Activated CD4-positive, alpha-beta T cell treated with anti-CD3 and anti-CD28 coated beads, Interleukin-10, Interleukin-2, amounts not matched to agents 100 ng/mL and 50 ng/mL, durations not matched to agents 16 hours and 8 hours (primary cell): ENCODE measurements at regions not wholly inside any gene's neighbourhood (a gene's known extent, or its start where the extent isn't known, plus 50 kb on each side); places are given as distances from the start of the nearest gene placed in this dataset.
"Not testable (repeated sequence)": the region's sequence is repeated elsewhere in the genome, so short reads cannot be mapped to it uniquely, and the experiment has no call there.

ENCODE experiments used
- DNase-seq: peaks from one replicate; pipeline ENCODE4 v3.0.0-alpha.2; 2020

GRCh38 chr1:238491265-238491664 is 600.5 kb upstream of the ZP4 start:
- no peak for DNase-seq

- no peak for DNase-seq
These were observed 598.3 kb upstream of the ZP4 start for GRCh38 chr1:238489006-238489405.

GRCh38 chr1:238488401-238488800 is 597.7 kb upstream of the ZP4 start:
- no peak for DNase-seq

- no peak for DNase-seq
These were observed 597.2 kb upstream of the ZP4 start for GRCh38 chr1:238487931-238488330.

GRCh38 chr1:238485912-238486209 is 595.1 kb upstream of the ZP4 start:
- DNase-seq = no peak

GRCh38 chr1:238485057-238485911 is 594.6 kb upstream of the ZP4 start:
- DNase-seq = no peak

- DNase-seq = no peak
These were observed 593.4 kb upstream of the ZP4 start for GRCh38 chr1:238484121-238484520.

GRCh38 chr1:238476841-238477240 is 586.1 kb upstream of the ZP4 start:
- DNase-seq = no peak

GRCh38 chr1:238475712-238476111 is 585.0 kb upstream of the ZP4 start:
- DNase-seq = no peak

GRCh38 chr1:238474263-238474662 is 583.5 kb upstream of the ZP4 start:
- no peak for DNase-seq

GRCh38 chr1:238469146-238469631 is 578.5 kb upstream of the ZP4 start:
- no peak for DNase-seq

- no peak for DNase-seq
These were observed 577.3 kb upstream of the ZP4 start for GRCh38 chr1:238468068-238468467.

- DNase-seq = no peak
These were observed 575.7 kb upstream of the ZP4 start for GRCh38 chr1:238466459-238466858.

GRCh38 chr1:238465449-238465848 is 574.7 kb upstream of the ZP4 start:
- DNase-seq = no peak

- no peak for DNase-seq
These were observed 568.2 kb upstream of the ZP4 start for GRCh38 chr1:238458899-238459298.

GRCh38 chr1:238457610-238458009 is 566.9 kb upstream of the ZP4 start:
- no peak for DNase-seq

- DNase-seq = no peak
These were observed 561.1 kb upstream of the ZP4 start for GRCh38 chr1:238451781-238452310.

- DNase-seq = no peak
These were observed 560.3 kb upstream of the ZP4 start for GRCh38 chr1:238450976-238451375.

GRCh38 chr1:238443687-238444086 is 553.0 kb upstream of the ZP4 start:
- DNase-seq = no peak

- no peak for DNase-seq
These were observed 548.8 kb upstream of the ZP4 start for GRCh38 chr1:238439511-238439910.

GRCh38 chr1:238438311-238439270 is 547.9 kb upstream of the ZP4 start:
- no peak for DNase-seq

- not testable (repeated sequence) for DNase-seq
These were observed 539.0 kb upstream of the ZP4 start for GRCh38 chr1:238429703-238430102.

- DNase-seq = no peak
These were observed 528.5 kb upstream of the ZP4 start for GRCh38 chr1:238419209-238419608.

GRCh38 chr1:238409932-238410331 is 519.2 kb upstream of the ZP4 start:
- no peak for DNase-seq
